ENCODE measurements at regions not wholly inside any gene's neighbourhood (a gene's known extent, or its start where the extent isn't known, plus 50 kb on each side); places are given as distances from the start of the nearest gene placed in this dataset.

- POLR2A ChIA-PET (ENCODE audit: unreplicated experiment): no interaction called here
- Histone ChIP-seq H3K9ac (ENCODE audit: low read length) (no peak overlapping the region), H4K20me1 (ENCODE audit: low read length) (no peaks in the 10 kb centered on the region), H3K4me1 (ENCODE audit: insufficient read depth, low read length) (no peaks in the 10 kb centered on the region), H3K27me3 (ENCODE audit: low read length) (no peaks in the 10 kb centered on the region), H3K9me3 (ENCODE audit: low read length) (no peaks in the 10 kb centered on the region), H3K9me2 (replicated peaks; ENCODE audit: low read length) (no peaks in the 10 kb centered on the region), H2AFZ (ENCODE audit: low read length) (no peak overlapping the region), H3K27ac (ENCODE audit: low read length) (no peak overlapping the region), H3K4me2 (ENCODE audit: low read length) (no peak overlapping the region), H3K79me2 (ENCODE audit: low read length) (no peaks in the 10 kb centered on the region), H3K4me3 (ENCODE audit: low read length) (no peak overlapping the region), H3K36me3 (ENCODE audit: low read depth, low read length) (no peaks in the 10 kb centered on the region), H3F3A (ENCODE audit: low read length, unreplicated experiment) (no peaks in the 10 kb centered on the region)
- DNase-seq: no peak
- no peak for TF ChIP-seq EZH2 (IDR thresholded peaks at IDR 0.05; ENCODE audit: low read length, unreplicated experiment)
- TF ChIP-seq, protein P1, sequence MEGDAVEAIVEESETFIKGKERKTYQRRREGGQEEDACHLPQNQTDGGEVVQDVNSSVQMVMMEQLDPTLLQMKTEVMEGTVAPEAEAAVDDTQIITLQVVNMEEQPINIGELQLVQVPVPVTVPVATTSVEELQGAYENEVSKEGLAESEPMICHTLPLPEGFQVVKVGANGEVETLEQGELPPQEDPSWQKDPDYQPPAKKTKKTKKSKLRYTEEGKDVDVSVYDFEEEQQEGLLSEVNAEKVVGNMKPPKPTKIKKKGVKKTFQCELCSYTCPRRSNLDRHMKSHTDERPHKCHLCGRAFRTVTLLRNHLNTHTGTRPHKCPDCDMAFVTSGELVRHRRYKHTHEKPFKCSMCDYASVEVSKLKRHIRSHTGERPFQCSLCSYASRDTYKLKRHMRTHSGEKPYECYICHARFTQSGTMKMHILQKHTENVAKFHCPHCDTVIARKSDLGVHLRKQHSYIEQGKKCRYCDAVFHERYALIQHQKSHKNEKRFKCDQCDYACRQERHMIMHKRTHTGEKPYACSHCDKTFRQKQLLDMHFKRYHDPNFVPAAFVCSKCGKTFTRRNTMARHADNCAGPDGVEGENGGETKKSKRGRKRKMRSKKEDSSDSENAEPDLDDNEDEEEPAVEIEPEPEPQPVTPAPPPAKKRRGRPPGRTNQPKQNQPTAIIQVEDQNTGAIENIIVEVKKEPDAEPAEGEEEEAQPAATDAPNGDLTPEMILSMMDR (conservative IDR thresholded peaks at IDR 0.05; ENCODE audit: low read depth, low read length): no peak
- no peak for TF ChIP-seq EZH2phosphoT487 (IDR thresholded peaks at IDR 0.05; ENCODE audit: borderline replicate concordance, low read length)
- CTCF ChIA-PET: no interaction called here
- BruUV-seq (replicated peaks): no TSS peak
- intact Hi-C loops (cut with micrococcal nuclease): no loop called here
- ATAC-seq: no peak
These were observed 165.9 kb upstream of the ATF7IP start for GRCh38 chr12:14199455-14200198.

GRCh38 chr12:14200598-14200997 is 164.9 kb upstream of the ATF7IP start:
- Histone ChIP-seq H3K36me3 (ENCODE audit: low read depth, low read length) (no peaks in the 10 kb centered on the region), H3K4me2 (ENCODE audit: low read length) (no peak overlapping the region), H2AFZ (ENCODE audit: low read length) (no peak overlapping the region), H3K4me1 (ENCODE audit: insufficient read depth, low read length) (no peaks in the 10 kb centered on the region), H3K4me3 (ENCODE audit: low read length) (no peak overlapping the region), H3F3A (ENCODE audit: low read length, unreplicated experiment) (no peaks in the 10 kb centered on the region), H3K9me3 (ENCODE audit: low read length) (no peaks in the 10 kb centered on the region), H3K27me3 (ENCODE audit: low read length) (no peaks in the 10 kb centered on the region), H3K9ac (ENCODE audit: low read length) (no peak overlapping the region), H4K20me1 (ENCODE audit: low read length) (no peaks in the 10 kb centered on the region), H3K27ac (ENCODE audit: low read length) (no peak overlapping the region), H3K9me2 (replicated peaks; ENCODE audit: low read length) (no peaks in the 10 kb centered on the region), H3K79me2 (ENCODE audit: low read length) (no peaks in the 10 kb centered on the region)
- ATAC-seq (no peak), DNase-seq (no peak)
- intact Hi-C loops (cut with micrococcal nuclease): no loop called here
- CTCF ChIA-PET: no interaction called here
- TF ChIP-seq EZH2 (IDR thresholded peaks at IDR 0.05; ENCODE audit: low read length, unreplicated experiment) (no peak), EZH2phosphoT487 (IDR thresholded peaks at IDR 0.05; ENCODE audit: borderline replicate concordance, low read length) (no peak)
- TF ChIP-seq, protein P1 (conservative IDR thresholded peaks at IDR 0.05; ENCODE audit: low read depth, low read length): no peak
- no TSS peak for BruUV-seq (replicated peaks)
- POLR2A ChIA-PET (ENCODE audit: unreplicated experiment): no interaction called here

- H3K79me2 ChIP-seq (ENCODE audit: low read length): no peaks in the 10 kb centered on the region
- H3K27ac ChIP-seq (ENCODE audit: low read length): no peak overlapping the region
- no peaks in the 10 kb centered on the region for H3K27me3 ChIP-seq (ENCODE audit: low read length)
- no peak for DNase-seq
- H3K4me2 ChIP-seq (ENCODE audit: low read length): no peak overlapping the region
- intact Hi-C loops (cut with micrococcal nuclease): no loop called here
- no peak overlapping the region for H3K4me3 ChIP-seq (ENCODE audit: low read length)
- no TSS peak for BruUV-seq (replicated peaks)
- H3F3A ChIP-seq (ENCODE audit: low read length, unreplicated experiment): no peaks in the 10 kb centered on the region
- no peak for ATAC-seq
- CTCF ChIA-PET: no interaction called here
- POLR2A ChIA-PET (ENCODE audit: unreplicated experiment): no interaction called here
- no peak overlapping the region for H2AFZ ChIP-seq (ENCODE audit: low read length)
- H3K9me3 ChIP-seq (ENCODE audit: low read length): no peaks in the 10 kb centered on the region
- no peak overlapping the region for H3K9ac ChIP-seq (ENCODE audit: low read length)
- no peaks in the 10 kb centered on the region for H3K9me2 ChIP-seq (replicated peaks; ENCODE audit: low read length)
- no peaks in the 10 kb centered on the region for H3K36me3 ChIP-seq (ENCODE audit: low read depth, low read length)
- no peaks in the 10 kb centered on the region for H4K20me1 ChIP-seq (ENCODE audit: low read length)
- TF ChIP-seq EZH2 (IDR thresholded peaks at IDR 0.05; ENCODE audit: low read length, unreplicated experiment): no peak
- no peaks in the 10 kb centered on the region for H3K4me1 ChIP-seq (ENCODE audit: insufficient read depth, low read length)
These were observed 164.2 kb upstream of the ATF7IP start for GRCh38 chr12:14201291-14201690.
